ENCODE measurements at regions not wholly inside any gene's neighbourhood (a gene's known extent, or its start where the extent isn't known, plus 50 kb on each side); places are given as distances from the start of the nearest gene placed in this dataset.

DNA sequence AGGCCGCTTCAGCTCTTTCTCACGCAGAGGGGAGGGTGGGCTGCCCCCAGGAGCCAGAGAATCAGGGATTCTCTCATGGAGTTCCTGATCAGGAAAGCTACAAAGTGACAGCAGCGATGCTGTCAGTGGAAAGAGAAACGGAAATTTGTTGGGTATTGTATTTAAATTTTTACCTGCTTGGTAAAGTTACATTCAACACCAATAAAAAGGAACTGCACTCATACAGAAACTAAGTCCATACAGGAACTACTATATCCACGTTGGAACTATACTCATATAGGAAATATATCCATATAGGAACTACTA, 325.5 kb upstream of the IRX4 start:
- no peaks in the 10 kb centered on the region for H3K9me2 ChIP-seq (ENCODE audit: insufficient read depth, low read length)
- H3K4me2 ChIP-seq (ENCODE audit: low read length), result no peak overlapping the region
- H3K27me3 ChIP-seq (ENCODE audit: insufficient read depth, low read depth, low read length), result peaks cover 88% of the 10 kb centered on the region
- H3K4me3 ChIP-seq (ENCODE audit: low read length), result no peak overlapping the region
- no peaks in the 10 kb centered on the region for H3K79me2 ChIP-seq (replicated peaks; ENCODE audit: insufficient read depth, low read length)
- H4K20me1 ChIP-seq (ENCODE audit: insufficient read depth), result no peaks in the 10 kb centered on the region
- no peaks in the 10 kb centered on the region for H3K9me3 ChIP-seq (ENCODE audit: low read length)
- H3K27ac ChIP-seq (ENCODE audit: low read length), result no peak overlapping the region
- no peaks in the 10 kb centered on the region for H3F3A ChIP-seq (ENCODE audit: insufficient read depth, low read length, poor library complexity, severe bottlenecking)
- TF ChIP-seq TAF1 (IDR thresholded peaks at IDR 0.05; ENCODE audit: low read depth) (no peak), EP300 (conservative IDR thresholded peaks at IDR 0.05; ENCODE audit: poor library complexity, severe bottlenecking) (no peak), RAD21 (conservative IDR thresholded peaks at IDR 0.05) (no peak), MXI1 (conservative IDR thresholded peaks at IDR 0.05; ENCODE audit: poor library complexity, severe bottlenecking) (no peak), EZH2 (IDR thresholded peaks at IDR 0.05; ENCODE audit: borderline replicate concordance, insufficient read depth, low read length, poor library complexity, severe bottlenecking) (no peak), SMC3 (conservative IDR thresholded peaks at IDR 0.05; ENCODE audit: poor library complexity) (no peak), POLR2AphosphoS5 (IDR thresholded peaks at IDR 0.05) (no peak)
- TF ChIP-seq, protein P1, sequence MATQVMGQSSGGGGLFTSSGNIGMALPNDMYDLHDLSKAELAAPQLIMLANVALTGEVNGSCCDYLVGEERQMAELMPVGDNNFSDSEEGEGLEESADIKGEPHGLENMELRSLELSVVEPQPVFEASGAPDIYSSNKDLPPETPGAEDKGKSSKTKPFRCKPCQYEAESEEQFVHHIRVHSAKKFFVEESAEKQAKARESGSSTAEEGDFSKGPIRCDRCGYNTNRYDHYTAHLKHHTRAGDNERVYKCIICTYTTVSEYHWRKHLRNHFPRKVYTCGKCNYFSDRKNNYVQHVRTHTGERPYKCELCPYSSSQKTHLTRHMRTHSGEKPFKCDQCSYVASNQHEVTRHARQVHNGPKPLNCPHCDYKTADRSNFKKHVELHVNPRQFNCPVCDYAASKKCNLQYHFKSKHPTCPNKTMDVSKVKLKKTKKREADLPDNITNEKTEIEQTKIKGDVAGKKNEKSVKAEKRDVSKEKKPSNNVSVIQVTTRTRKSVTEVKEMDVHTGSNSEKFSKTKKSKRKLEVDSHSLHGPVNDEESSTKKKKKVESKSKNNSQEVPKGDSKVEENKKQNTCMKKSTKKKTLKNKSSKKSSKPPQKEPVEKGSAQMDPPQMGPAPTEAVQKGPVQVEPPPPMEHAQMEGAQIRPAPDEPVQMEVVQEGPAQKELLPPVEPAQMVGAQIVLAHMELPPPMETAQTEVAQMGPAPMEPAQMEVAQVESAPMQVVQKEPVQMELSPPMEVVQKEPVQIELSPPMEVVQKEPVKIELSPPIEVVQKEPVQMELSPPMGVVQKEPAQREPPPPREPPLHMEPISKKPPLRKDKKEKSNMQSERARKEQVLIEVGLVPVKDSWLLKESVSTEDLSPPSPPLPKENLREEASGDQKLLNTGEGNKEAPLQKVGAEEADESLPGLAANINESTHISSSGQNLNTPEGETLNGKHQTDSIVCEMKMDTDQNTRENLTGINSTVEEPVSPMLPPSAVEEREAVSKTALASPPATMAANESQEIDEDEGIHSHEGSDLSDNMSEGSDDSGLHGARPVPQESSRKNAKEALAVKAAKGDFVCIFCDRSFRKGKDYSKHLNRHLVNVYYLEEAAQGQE (IDR thresholded peaks at IDR 0.05; ENCODE audit: borderline replicate concordance), result no peak
- TF ChIP-seq, protein P2, sequence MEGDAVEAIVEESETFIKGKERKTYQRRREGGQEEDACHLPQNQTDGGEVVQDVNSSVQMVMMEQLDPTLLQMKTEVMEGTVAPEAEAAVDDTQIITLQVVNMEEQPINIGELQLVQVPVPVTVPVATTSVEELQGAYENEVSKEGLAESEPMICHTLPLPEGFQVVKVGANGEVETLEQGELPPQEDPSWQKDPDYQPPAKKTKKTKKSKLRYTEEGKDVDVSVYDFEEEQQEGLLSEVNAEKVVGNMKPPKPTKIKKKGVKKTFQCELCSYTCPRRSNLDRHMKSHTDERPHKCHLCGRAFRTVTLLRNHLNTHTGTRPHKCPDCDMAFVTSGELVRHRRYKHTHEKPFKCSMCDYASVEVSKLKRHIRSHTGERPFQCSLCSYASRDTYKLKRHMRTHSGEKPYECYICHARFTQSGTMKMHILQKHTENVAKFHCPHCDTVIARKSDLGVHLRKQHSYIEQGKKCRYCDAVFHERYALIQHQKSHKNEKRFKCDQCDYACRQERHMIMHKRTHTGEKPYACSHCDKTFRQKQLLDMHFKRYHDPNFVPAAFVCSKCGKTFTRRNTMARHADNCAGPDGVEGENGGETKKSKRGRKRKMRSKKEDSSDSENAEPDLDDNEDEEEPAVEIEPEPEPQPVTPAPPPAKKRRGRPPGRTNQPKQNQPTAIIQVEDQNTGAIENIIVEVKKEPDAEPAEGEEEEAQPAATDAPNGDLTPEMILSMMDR (IDR thresholded peaks at IDR 0.05; ENCODE audit: poor library complexity, severe bottlenecking), result no peak
- H2AFZ ChIP-seq (ENCODE audit: low read depth, low read length), result no peak overlapping the region
- H3K9ac ChIP-seq (ENCODE audit: low read length), result no peak overlapping the region
- H3K36me3 ChIP-seq (ENCODE audit: insufficient read depth, low read length), result no peaks in the 10 kb centered on the region

DNA sequence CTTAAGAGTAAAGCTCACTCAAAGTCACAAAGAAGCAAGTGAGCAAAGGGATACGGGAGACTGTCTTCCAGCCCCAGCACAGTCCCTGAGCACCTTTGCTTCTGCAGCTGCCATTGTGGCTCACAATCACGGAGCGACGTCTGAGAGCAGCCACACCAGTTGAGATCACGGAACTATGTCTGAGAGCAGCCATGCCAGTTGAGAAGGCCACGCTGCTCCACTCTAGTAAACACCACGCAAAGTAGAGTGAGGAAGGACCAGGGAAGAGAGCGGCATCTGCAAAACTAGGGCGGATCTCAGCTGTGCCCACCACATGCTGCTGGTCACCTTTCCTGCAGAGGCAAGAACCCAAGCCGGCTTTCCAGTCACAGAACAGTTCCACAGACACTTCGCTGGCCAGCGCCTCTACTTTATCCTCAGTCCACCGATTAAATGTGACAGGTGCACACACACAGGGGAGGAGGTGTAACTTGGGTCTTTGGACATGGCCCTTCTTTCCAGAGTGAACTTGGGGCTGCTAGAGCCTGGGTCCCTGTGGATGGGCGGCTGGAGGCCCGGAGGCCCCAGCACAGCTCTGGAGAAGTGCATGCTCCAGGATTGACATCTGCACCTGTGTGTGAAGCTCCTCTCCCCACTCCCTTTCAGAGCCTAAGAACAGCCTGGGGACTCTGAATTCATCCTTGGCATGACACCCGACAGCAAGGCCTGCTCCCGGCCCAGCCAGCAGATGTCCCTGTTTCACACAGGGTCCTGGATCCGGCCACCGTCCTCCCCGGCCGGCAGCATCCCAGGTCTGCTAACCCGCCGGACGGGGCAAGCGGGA, 324.9 kb upstream of the IRX4 start:
- Histone ChIP-seq H3K79me2 (replicated peaks; ENCODE audit: insufficient read depth, low read length) (no peaks in the 10 kb centered on the region), H4K20me1 (ENCODE audit: insufficient read depth) (no peaks in the 10 kb centered on the region), H2AFZ (ENCODE audit: low read depth, low read length) (no peak overlapping the region), H3F3A (ENCODE audit: insufficient read depth, low read length, poor library complexity, severe bottlenecking) (no peaks in the 10 kb centered on the region), H3K9me3 (ENCODE audit: low read length) (no peaks in the 10 kb centered on the region), H3K4me3 (ENCODE audit: low read length) (no peak overlapping the region), H3K27ac (ENCODE audit: low read length) (no peak overlapping the region), H3K9ac (ENCODE audit: low read length) (no peak overlapping the region), H3K9me2 (ENCODE audit: insufficient read depth, low read length) (no peaks in the 10 kb centered on the region), H3K27me3 (ENCODE audit: insufficient read depth, low read depth, low read length) (peaks cover 88% of the 10 kb centered on the region), H3K4me2 (ENCODE audit: low read length) (no peak overlapping the region), H3K36me3 (ENCODE audit: insufficient read depth, low read length) (no peaks in the 10 kb centered on the region)
- TF ChIP-seq, protein P2 (IDR thresholded peaks at IDR 0.05; ENCODE audit: poor library complexity, severe bottlenecking), result peak; percentile 14
- no peak for TF ChIP-seq SMC3 (conservative IDR thresholded peaks at IDR 0.05; ENCODE audit: poor library complexity)

Measured in neural cell (in vitro differentiated cells).